ENCODE measurements at regions not wholly inside any gene's neighbourhood (a gene's known extent, or its start where the extent isn't known, plus 50 kb on each side); places are given as distances from the start of the nearest gene placed in this dataset.

- TF ChIP-seq, protein P1, sequence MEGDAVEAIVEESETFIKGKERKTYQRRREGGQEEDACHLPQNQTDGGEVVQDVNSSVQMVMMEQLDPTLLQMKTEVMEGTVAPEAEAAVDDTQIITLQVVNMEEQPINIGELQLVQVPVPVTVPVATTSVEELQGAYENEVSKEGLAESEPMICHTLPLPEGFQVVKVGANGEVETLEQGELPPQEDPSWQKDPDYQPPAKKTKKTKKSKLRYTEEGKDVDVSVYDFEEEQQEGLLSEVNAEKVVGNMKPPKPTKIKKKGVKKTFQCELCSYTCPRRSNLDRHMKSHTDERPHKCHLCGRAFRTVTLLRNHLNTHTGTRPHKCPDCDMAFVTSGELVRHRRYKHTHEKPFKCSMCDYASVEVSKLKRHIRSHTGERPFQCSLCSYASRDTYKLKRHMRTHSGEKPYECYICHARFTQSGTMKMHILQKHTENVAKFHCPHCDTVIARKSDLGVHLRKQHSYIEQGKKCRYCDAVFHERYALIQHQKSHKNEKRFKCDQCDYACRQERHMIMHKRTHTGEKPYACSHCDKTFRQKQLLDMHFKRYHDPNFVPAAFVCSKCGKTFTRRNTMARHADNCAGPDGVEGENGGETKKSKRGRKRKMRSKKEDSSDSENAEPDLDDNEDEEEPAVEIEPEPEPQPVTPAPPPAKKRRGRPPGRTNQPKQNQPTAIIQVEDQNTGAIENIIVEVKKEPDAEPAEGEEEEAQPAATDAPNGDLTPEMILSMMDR (IDR thresholded peaks at IDR 0.05; ENCODE audit: borderline replicate concordance, insufficient read depth, low read depth, low read length), result no peak
- H3K4me3 ChIP-seq (ENCODE audit: low read depth, low read length), result no peak overlapping the region
Observed at GRCh38 chr3:103705641-103706040, 1270.8 kb downstream of the ZPLD1 start.

- TF ChIP-seq, protein P1 (IDR thresholded peaks at IDR 0.05; ENCODE audit: borderline replicate concordance, insufficient read depth, low read depth, low read length), result no peak
Observed at GRCh38 chr3:103706671-103707070, 1271.9 kb downstream of the ZPLD1 start.

DNA sequence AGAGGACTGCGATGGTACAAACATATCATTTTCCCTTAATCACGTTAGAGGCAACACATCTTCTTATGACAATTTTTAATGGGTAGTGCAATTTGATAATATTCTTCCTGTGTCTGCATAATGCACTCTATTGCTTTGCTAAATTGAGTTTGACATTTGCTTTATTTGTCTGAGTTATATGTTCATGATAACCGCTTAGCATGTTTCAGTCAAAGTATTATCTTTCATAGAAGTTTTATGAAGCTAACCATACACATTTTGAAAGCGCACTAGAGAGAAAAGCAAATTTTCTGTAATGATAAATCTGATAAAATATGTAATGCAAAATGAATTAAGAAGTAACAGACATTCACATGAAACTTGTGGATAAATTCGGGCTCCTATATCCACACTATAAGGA is 1276.9 kb downstream of the ZPLD1 start:
- TF ChIP-seq, protein P1 (IDR thresholded peaks at IDR 0.05; ENCODE audit: borderline replicate concordance, insufficient read depth, low read depth, low read length), result no peak

More at GRCh38 chr3:103706671-103707070, 1271.9 kb downstream of the ZPLD1 start:
- no peak overlapping the region for H3K4me3 ChIP-seq (ENCODE audit: low read depth, low read length)

DNA sequence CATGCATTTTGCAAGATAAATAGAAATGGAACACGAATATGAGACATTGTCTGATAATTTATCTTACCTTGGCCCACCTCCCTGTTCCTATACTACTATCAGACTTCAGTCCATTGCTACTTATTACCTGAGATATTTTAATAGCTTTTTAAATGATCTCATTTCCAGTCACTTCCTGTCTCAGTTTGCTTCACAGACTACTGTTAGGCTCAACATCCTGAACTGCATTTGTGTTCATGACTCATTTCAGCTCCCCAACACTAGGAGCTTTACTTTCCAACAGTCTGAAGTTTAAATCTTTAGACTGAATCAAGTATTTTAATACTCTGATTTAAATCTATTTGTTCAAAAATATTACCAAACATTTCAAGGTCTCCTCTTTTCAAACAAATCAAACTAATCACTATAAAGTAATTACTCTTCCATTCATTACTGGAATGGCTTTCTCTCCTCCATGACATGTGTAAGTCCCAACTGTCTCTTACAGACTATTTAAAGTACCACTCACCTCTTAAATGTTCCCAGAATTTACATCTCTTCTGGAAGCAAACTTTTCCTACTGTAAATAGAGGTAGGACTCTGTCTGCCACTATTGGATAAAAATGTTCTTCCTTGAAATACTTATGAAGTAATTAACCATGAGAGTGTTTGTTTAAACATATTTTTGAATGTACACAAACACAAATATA is 1277.6 kb downstream of the ZPLD1 start:
- H3K4me3 ChIP-seq (ENCODE audit: low read depth, low read length), result no peak overlapping the region
- TF ChIP-seq, protein P1 (IDR thresholded peaks at IDR 0.05; ENCODE audit: borderline replicate concordance, insufficient read depth, low read depth, low read length), result no peak

More for the DNA sequence above, 1276.9 kb downstream of the ZPLD1 start:
- no peak overlapping the region for H3K4me3 ChIP-seq (ENCODE audit: low read depth, low read length)

- TF ChIP-seq, protein P1 (IDR thresholded peaks at IDR 0.05; ENCODE audit: borderline replicate concordance, insufficient read depth, low read depth, low read length), result no peak
- no peak overlapping the region for H3K4me3 ChIP-seq (ENCODE audit: low read depth, low read length)
Observed at GRCh38 chr3:103729547-103729946, 1294.7 kb downstream of the ZPLD1 start.

GRCh38 chr3:103730744-103731143 is 1295.9 kb downstream of the ZPLD1 start:
- TF ChIP-seq, protein P1 (IDR thresholded peaks at IDR 0.05; ENCODE audit: borderline replicate concordance, insufficient read depth, low read depth, low read length), result no peak
- no peak overlapping the region for H3K4me3 ChIP-seq (ENCODE audit: low read depth, low read length)

DNA sequence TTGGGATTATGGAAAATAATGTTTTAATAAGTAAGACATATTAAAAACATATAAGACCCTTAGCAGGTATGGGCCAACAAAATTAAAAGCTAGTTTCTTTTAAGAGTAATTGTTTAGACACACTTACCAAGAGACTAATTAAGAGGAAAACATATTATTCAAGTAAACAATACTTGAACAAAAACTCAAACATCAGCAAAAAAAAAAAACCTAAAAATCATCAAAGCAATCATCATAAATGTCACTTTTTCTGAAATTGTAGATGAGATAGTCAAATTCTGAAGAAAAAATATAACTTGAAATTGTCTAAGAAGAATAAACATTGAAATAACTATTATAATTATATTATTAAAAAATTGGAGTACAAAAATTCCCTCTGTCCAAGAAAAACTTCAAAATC is 1318.2 kb downstream of the ZPLD1 start:
- TF ChIP-seq, protein P1 (IDR thresholded peaks at IDR 0.05; ENCODE audit: borderline replicate concordance, insufficient read depth, low read depth, low read length), result no peak
- no peak overlapping the region for H3K4me3 ChIP-seq (ENCODE audit: low read depth, low read length)
